Endothelial cell of umbilical vein (primary cell): ENCODE measurements at regions not wholly inside any gene's neighbourhood (a gene's known extent, or its start where the extent isn't known, plus 50 kb on each side); places are given as distances from the start of the nearest gene placed in this dataset.

Experiments used
- BruUV-seq: library from RNA; stranded (reverse); fragments of 400-500 nt; replicated peaks from 2 replicates; lab custom pipeline; 2021; lab: Mats Ljungman, UMichigan
- CTCF ChIA-PET: fragments of 300-600, 350-600 bp; sonication (Branson Sonifier 250); formaldehyde crosslinking; loops from one replicate; lab custom pipeline; 2021; ENCODE audit warnings: antibody characterized with exemption, inconsistent platforms; lab: Charles Lee
- POLR2A ChIA-PET: fragments of 300-600, 350-600 bp; sonication (Branson Sonifier 250); formaldehyde crosslinking; loops from one replicate; lab custom pipeline; 2021; ENCODE audit warnings: antibody characterized with exemption, inconsistent platforms; lab: Charles Lee
- DNase-seq: peaks from one replicate; pipeline ENCODE4 v3.0.0-alpha.2; 2011; ENCODE audit warnings: low read depth, low spot score
- FAIRE-seq: peaks from 2 replicates; lab custom pipeline; 2011; peaks lifted over from hg19 to GRCh38; lab: Jason Lieb, UNC
- H2AFZ ChIP-seq: 2 replicates; pipeline ENCODE4 v1.6.0; 2012; ENCODE audit warnings: low read depth, low read length, control low read depth, inconsistent platforms
- H3K27ac ChIP-seq: 2 replicates; pipeline ENCODE4 v1.5.1; 2011; ENCODE audit warnings: low read depth, mild to moderate bottlenecking, control low read depth, low read length, moderate library complexity; ENCODE audit not compliant: insufficient read depth
- H3K27me3 ChIP-seq, 2 experiments: 2 replicates each; pipeline versions ENCODE4 v1.6.0 to v1.6.1; 2011; ENCODE audit warnings: low read length in 2 of 2, mixed read lengths in 1 of 2; ENCODE audit not compliant: control insufficient read depth in 2 of 2, insufficient read depth in 2 of 2
- H3K36me3 ChIP-seq, 2 experiments: 2 replicates in 1 of 2; 3 replicates in 1 of 2; pipeline ENCODE4 v1.5.1; 2011; ENCODE audit warnings: low read length in 2 of 2, mild to moderate bottlenecking in 1 of 2, moderate library complexity in 1 of 2; ENCODE audit not compliant: control insufficient read depth in 2 of 2, insufficient read depth in 2 of 2; ENCODE audit errors: extremely low read depth in 1 of 2
- H3K4me1 ChIP-seq: 3 replicates; pipeline ENCODE4 v1.5.1; 2011; ENCODE audit warnings: mild to moderate bottlenecking, low read length; ENCODE audit not compliant: control insufficient read depth, insufficient read depth; ENCODE audit errors: extremely low read depth
- H3K4me2 ChIP-seq: 2 replicates; pipeline ENCODE4 v1.6.1; 2011; ENCODE audit warnings: low read length, control low read depth, mixed read lengths; ENCODE audit not compliant: insufficient read depth
- H3K4me3 ChIP-seq, 3 experiments: fragments of 200-600 bp in 1 of 3; sonication (generic), shearing (Covaris generic) in 1 of 3; replicated peaks in 1 of 3; 2 replicates each; pipeline ENCODE4 v1.5.1; 2011 to 2016; ENCODE audit warnings: control low read depth in 3 of 3, low read length in 3 of 3, mild to moderate bottlenecking in 2 of 3, inconsistent platforms in 1 of 3, low read depth in 1 of 3, moderate library complexity in 1 of 3; ENCODE audit not compliant: insufficient read depth in 1 of 3
- H3K79me2 ChIP-seq: 2 replicates; pipeline ENCODE4 v1.6.0; 2012; ENCODE audit warnings: low read length, inconsistent platforms; ENCODE audit not compliant: control insufficient read depth, insufficient read depth
- H3K9ac ChIP-seq: replicated peaks from 2 replicates; pipeline ENCODE3; 2011; ENCODE audit warnings: low read length, control low read depth; ENCODE audit not compliant: insufficient read depth; ENCODE audit errors: extremely low read depth
- H3K9me1 ChIP-seq: replicated peaks from 3 replicates; pipeline ENCODE4 v1.6.0; 2011; ENCODE audit warnings: mild to moderate bottlenecking, low read length; ENCODE audit not compliant: control insufficient read depth, insufficient read depth; ENCODE audit errors: extremely low read depth
- H3K9me3 ChIP-seq: replicated peaks from 2 replicates; pipeline ENCODE4 v1.5.1; 2012; ENCODE audit warnings: low read length, inconsistent platforms; ENCODE audit not compliant: control insufficient read depth, insufficient read depth
- H4K20me1 ChIP-seq: replicated peaks from 2 replicates; pipeline ENCODE3; 2011; ENCODE audit warnings: mild to moderate bottlenecking, low read length; ENCODE audit not compliant: control insufficient read depth, insufficient read depth; ENCODE audit errors: extremely low read depth
- EZH2 ChIP-seq: IDR thresholded peaks from 2 replicates; pipeline ENCODE4 v1.6.1; 2012; ENCODE audit warnings: borderline replicate concordance, low read depth, mild to moderate bottlenecking, moderate library complexity, low read length, inconsistent platforms; ENCODE audit not compliant: severe bottlenecking
- FOS ChIP-seq: IDR thresholded peaks from 2 replicates; pipeline ENCODE4 v1.6.1; 2011; ENCODE audit warnings: mild to moderate bottlenecking, low read length, moderate library complexity, borderline replicate concordance; ENCODE audit not compliant: insufficient read depth
- GATA2 ChIP-seq: IDR thresholded peaks from 2 replicates; pipeline ENCODE4 v1.7.0; 2011; ENCODE audit warnings: low read depth, mild to moderate bottlenecking, moderate library complexity, mixed read lengths, low read length; ENCODE audit not compliant: insufficient read length, insufficient read depth
- JUN ChIP-seq: IDR thresholded peaks from 2 replicates; pipeline ENCODE4 v1.6.1; 2011; ENCODE audit warnings: borderline replicate concordance, low read depth; ENCODE audit not compliant: insufficient read length, insufficient read depth
- MYC ChIP-seq: IDR thresholded peaks from one replicate; pipeline ENCODE4 v1.6.1; 2011; ENCODE audit warnings: mild to moderate bottlenecking, low read depth, low read length
- POLR2A ChIP-seq: IDR thresholded peaks from 2 replicates; pipeline ENCODE4 v1.6.1; 2012; ENCODE audit warnings: low read depth, mild to moderate bottlenecking, control low read depth, low read length
- POLR2AphosphoS5 ChIP-seq: IDR thresholded peaks from 2 replicates; pipeline ENCODE4 v1.6.1; 2012; ENCODE audit warnings: low read depth, mild to moderate bottlenecking, control low read depth, low read length, moderate library complexity; ENCODE audit not compliant: insufficient read depth
- dilution Hi-C: fragments of 300-500 bp; cut with MboI; formaldehyde crosslinking; loops from one replicate; pipeline ENCODE4 v1.15.0; 2019; ENCODE audit warnings: low sequenced_read_pairs; ENCODE audit not compliant: extremely low pct_ligation_motif_present
- intact Hi-C: fragments of 100-400 bp; cut with micrococcal nuclease; formaldehyde crosslinking; loops from one replicate; pipeline ENCODE4 v1.10.0; 2022
- TF ChIP-seq, protein P1 (sequence below): IDR thresholded peaks from 2 replicates; pipeline ENCODE4 v1.6.1; 2011; ENCODE audit not compliant: insufficient read depth, insufficient read length
- TF ChIP-seq, protein P2 (sequence below), 2 donors: IDR thresholded peaks; 1 replicate in 1 of 2; 2 replicates in 1 of 2; pipeline ENCODE4 v1.5.1; 2011; ENCODE audit warnings: low read length in 2 of 2, mild to moderate bottlenecking in 2 of 2, moderate library complexity in 2 of 2, control low read depth in 1 of 2, inconsistent platforms in 1 of 2, low read depth in 1 of 2; ENCODE audit not compliant: insufficient read depth in 1 of 2; ENCODE audit errors: extremely low read depth in 1 of 2

DNA sequence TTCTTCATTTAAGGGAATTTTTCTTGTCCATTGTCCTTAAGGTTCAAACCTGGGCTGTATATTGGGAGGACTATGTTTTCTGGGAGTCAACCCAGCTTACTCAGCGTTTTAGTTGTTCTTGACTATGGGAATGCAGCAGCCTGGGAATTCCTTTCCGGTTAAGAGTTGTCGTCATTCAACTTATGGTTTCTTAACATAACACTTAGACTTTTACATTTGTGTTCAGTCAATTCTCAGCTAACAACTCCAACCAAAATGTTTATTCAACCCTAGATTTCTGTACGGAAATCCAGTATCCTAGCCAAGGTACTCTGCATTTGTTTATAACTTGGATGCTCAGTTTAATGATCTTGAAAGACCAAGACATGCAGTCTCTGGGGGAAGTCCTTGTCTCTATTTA, 960.9 kb downstream of the CBLN2 start:
- no peak overlapping the region for H3K9ac ChIP-seq
- H3K4me3 ChIP-seq = no peak overlapping the region
- no peaks in the 10 kb centered on the region for H3K27me3 ChIP-seq
- H3K36me3 ChIP-seq = no peaks in the 10 kb centered on the region
- no TSS peak for BruUV-seq
- CTCF ChIA-PET = no interaction called here
- H3K27ac ChIP-seq = no peak overlapping the region
- POLR2A ChIA-PET = no interaction called here
- H3K79me2 ChIP-seq = no peaks in the 10 kb centered on the region
- H4K20me1 ChIP-seq = no peaks in the 10 kb centered on the region
- H3K9me3 ChIP-seq = no peaks in the 10 kb centered on the region
- no peaks in the 10 kb centered on the region for H3K9me1 ChIP-seq
- no peak for TF ChIP-seq FOS
- no peak for TF ChIP-seq MYC
- TF ChIP-seq GATA2 = no peak
- TF ChIP-seq JUN = no peak
- TF ChIP-seq, protein P1, sequence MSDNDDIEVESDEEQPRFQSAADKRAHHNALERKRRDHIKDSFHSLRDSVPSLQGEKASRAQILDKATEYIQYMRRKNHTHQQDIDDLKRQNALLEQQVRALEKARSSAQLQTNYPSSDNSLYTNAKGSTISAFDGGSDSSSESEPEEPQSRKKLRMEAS = no peak
- no peak for TF ChIP-seq EZH2
- no peak for TF ChIP-seq POLR2A
- TF ChIP-seq POLR2AphosphoS5 = no peak
- TF ChIP-seq, protein P2, sequence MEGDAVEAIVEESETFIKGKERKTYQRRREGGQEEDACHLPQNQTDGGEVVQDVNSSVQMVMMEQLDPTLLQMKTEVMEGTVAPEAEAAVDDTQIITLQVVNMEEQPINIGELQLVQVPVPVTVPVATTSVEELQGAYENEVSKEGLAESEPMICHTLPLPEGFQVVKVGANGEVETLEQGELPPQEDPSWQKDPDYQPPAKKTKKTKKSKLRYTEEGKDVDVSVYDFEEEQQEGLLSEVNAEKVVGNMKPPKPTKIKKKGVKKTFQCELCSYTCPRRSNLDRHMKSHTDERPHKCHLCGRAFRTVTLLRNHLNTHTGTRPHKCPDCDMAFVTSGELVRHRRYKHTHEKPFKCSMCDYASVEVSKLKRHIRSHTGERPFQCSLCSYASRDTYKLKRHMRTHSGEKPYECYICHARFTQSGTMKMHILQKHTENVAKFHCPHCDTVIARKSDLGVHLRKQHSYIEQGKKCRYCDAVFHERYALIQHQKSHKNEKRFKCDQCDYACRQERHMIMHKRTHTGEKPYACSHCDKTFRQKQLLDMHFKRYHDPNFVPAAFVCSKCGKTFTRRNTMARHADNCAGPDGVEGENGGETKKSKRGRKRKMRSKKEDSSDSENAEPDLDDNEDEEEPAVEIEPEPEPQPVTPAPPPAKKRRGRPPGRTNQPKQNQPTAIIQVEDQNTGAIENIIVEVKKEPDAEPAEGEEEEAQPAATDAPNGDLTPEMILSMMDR (IDR thresholded peaks at IDR 0.05; ENCODE audit: extremely low read depth in 1 of 2, insufficient read depth in 1 of 2, low read depth in 1 of 2, low read length in 2 of 2) = no peak
- H3K4me1 ChIP-seq = no peaks in the 10 kb centered on the region
- DNase-seq (no peak), FAIRE-seq (no peak)
- intact Hi-C loops (loop anchor here (5.0 kb wide), 1 partner anchor 1276 kb away; no protein-coding TSS in a partner anchor), dilution Hi-C loops (no loop called here)
- H3K4me2 ChIP-seq = peak overlapping the region; percentile 29
- H2AFZ ChIP-seq = no peak overlapping the region
